A549 (cell line): ENCODE measurements at regions not wholly inside any gene's neighbourhood (a gene's known extent, or its start where the extent isn't known, plus 50 kb on each side); places are given as distances from the start of the nearest gene placed in this dataset.

ENCODE experiments used
- ATAC-seq, 2 experiments: fragments of 200-7000 bp in 1 of 2; fragments of >200 bp in 1 of 2; cut with Nextera tagmentation in 1 of 2; cut with Tn5 transposase in 1 of 2; 3 replicates each; pipeline versions ENCODE4 v1.8.0 to v1.9.1; 2018 to 2020; ENCODE audit warnings: mild to moderate bottlenecking in 1 of 2, moderate library complexity in 1 of 2
- CTCF ChIA-PET: fragments of 300-600 bp; sonication (Branson Sonifier 250); formaldehyde crosslinking; extraction: SDS; loops from one replicate; lab custom pipeline; 2021; ENCODE audit warnings: antibody characterized with exemption, inconsistent platforms; lab: Yijun Ruan, JAX
- POLR2A ChIA-PET: fragments of 350-600 bp; formaldehyde crosslinking; extraction: SDS; loops from one replicate; lab custom pipeline; 2021; ENCODE audit warnings: antibody characterized with exemption, inconsistent platforms; lab: Yijun Ruan, JAX
- DNase-seq, 2 experiments: peaks; one replicate each; pipeline versions ENCODE4 v3.0.0 to v3.0.0-alpha.2; 2011 to 2016; ENCODE audit warnings: low read depth in 1 of 2, low spot score in 1 of 2
- FAIRE-seq: peaks from 2 replicates; lab custom pipeline; 2011; peaks lifted over from hg19 to GRCh38; lab: Jason Lieb, UNC
- H3K27ac ChIP-seq, 2 experiments: fragments of >200 bp; sonication (Bioruptor Twin); formaldehyde crosslinking; 3 replicates each; pipeline ENCODE4 v1.5.1; 2016 to 2017
- H3K4me1 ChIP-seq: fragments of >200 bp; sonication (Bioruptor Twin); formaldehyde crosslinking; 3 replicates; pipeline ENCODE4 v1.6.1; 2016
- H3K4me2 ChIP-seq: fragments of >200 bp; sonication (Bioruptor Twin); formaldehyde crosslinking; 3 replicates; pipeline ENCODE4 v1.6.1; 2016
- H3K4me3 ChIP-seq: fragments of >200 bp; sonication (Bioruptor Twin); formaldehyde crosslinking; 3 replicates; pipeline ENCODE4 v1.5.1; 2016
- H3K9me3 ChIP-seq: fragments of >200 bp; sonication (Bioruptor Twin); formaldehyde crosslinking; 3 replicates; pipeline ENCODE4 v1.6.1; 2016
- BCL3 ChIP-seq: fragments of >200 bp; sonication (Bioruptor Twin); formaldehyde crosslinking; IDR thresholded peaks from 3 replicates; pipeline ENCODE4 v1.6.1; 2016
- CEBPB ChIP-seq, 2 experiments: fragments of >200 bp in 1 of 2; sonication (Bioruptor Twin) in 1 of 2; formaldehyde crosslinking in 1 of 2; IDR thresholded peaks; 2 replicates each; pipeline ENCODE4 v1.6.1; 2012 to 2016
- HEYL ChIP-seq: fragments of 250-450 bp; sonication (Bioruptor Pico); IDR thresholded peaks from 2 replicates; pipeline ENCODE4 v1.8.0; 2021; ENCODE audit warnings: mild to moderate bottlenecking, moderate library complexity
- HOXB13 ChIP-seq: fragments of 250-450 bp; sonication (Bioruptor Pico); IDR thresholded peaks from 2 replicates; pipeline ENCODE4 v1.5.0; 2020; ENCODE audit warnings: low read depth, mild to moderate bottlenecking, moderate library complexity
- MYC ChIP-seq: IDR thresholded peaks from 2 replicates; pipeline ENCODE4 v1.6.1; 2012; ENCODE audit warnings: mild to moderate bottlenecking, inconsistent platforms, low read length, improper control_type of control experiment, borderline replicate concordance
- RAD21 ChIP-seq, 2 experiments: fragments of >200 bp in 1 of 2; sonication (Bioruptor Twin) in 1 of 2; formaldehyde crosslinking in 1 of 2; IDR thresholded peaks in 1 of 2; conservative IDR thresholded peaks in 1 of 2; 2 replicates in 1 of 2; 3 replicates in 1 of 2; pipeline ENCODE4 v1.6.1; 2012 to 2018; ENCODE audit warnings: inconsistent platforms in 1 of 2
- RCOR1 ChIP-seq: fragments of 150-350 bp; IDR thresholded peaks from 2 replicates; pipeline ENCODE4 v1.6.1; 2014; ENCODE audit warnings: antibody characterized with exemption, low read length, low read depth
- REST ChIP-seq: fragments of 200-600 bp; sonication (generic); IDR thresholded peaks from 2 replicates; pipeline ENCODE4 v1.6.1; 2016; ENCODE audit warnings: antibody characterized with exemption, mild to moderate bottlenecking, moderate library complexity
- RFX5 ChIP-seq: fragments of 450-650 bp; IDR thresholded peaks from 2 replicates; pipeline ENCODE4 v1.7.1; 2014; ENCODE audit warnings: antibody characterized with exemption, mild to moderate bottlenecking, moderate library complexity
- RNF2 ChIP-seq: fragments of 200-600 bp; sonication (generic); IDR thresholded peaks from 2 replicates; pipeline ENCODE4 v1.6.1; 2016; ENCODE audit warnings: low read depth, mild to moderate bottlenecking, antibody characterized with exemption, moderate library complexity, borderline replicate concordance
- TP53 ChIP-seq: fragments of 250-450 bp; sonication (Bioruptor Pico); IDR thresholded peaks from 2 replicates; pipeline ENCODE4 v1.5.0; 2021; ENCODE audit warnings: mild to moderate bottlenecking, moderate library complexity
- ZC3H11A ChIP-seq: fragments of 450-650 bp; IDR thresholded peaks from 2 replicates; pipeline ENCODE4 v1.6.1; 2014; ENCODE audit warnings: antibody characterized with exemption, mild to moderate bottlenecking
- ZSCAN20 ChIP-seq: fragments of 250-450 bp; sonication (Bioruptor Pico); IDR thresholded peaks from 2 replicates; pipeline ENCODE4 v1.8.0; 2022; ENCODE audit warnings: mild to moderate bottlenecking, moderate library complexity
- WGBS: methylation state at CpG from one replicate; pipeline ENCODE4 v1.1.6; 2017; ENCODE audit errors: missing lambda C conversion rate; 5-methylcytosine and 5-hydroxymethylcytosine counted together
- TF ChIP-seq, protein P1 (sequence below): fragments of >200 bp; sonication (Bioruptor Twin); formaldehyde crosslinking; IDR thresholded peaks from 3 replicates; pipeline ENCODE4 v1.5.1; 2016
- TF ChIP-seq, protein P2 (sequence below): IDR thresholded peaks from 2 replicates; pipeline ENCODE4 v1.6.1; 2012; ENCODE audit warnings: low read depth, borderline replicate concordance

DNA sequence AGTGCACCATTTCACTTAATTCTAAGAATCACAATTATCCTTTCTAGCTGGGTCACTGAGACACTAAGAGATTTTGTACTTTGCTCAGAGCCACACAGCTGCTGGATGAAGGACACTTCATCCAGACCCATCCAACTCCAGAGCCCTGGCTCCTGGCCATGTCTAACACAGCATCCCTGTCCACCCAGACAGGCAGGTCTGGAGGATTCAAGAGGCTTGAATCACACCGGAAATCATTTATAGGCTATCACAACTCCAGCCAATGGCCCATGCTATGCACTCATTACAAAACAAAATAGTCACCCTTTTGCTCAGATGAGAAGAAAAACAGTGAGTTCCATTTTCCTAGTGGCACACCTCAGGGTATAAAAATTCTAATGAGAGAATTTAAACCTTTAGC is 198.2 kb upstream of the LMCD1 start:
- POLR2A ChIA-PET: no interaction called here
- no peak for ATAC-seq
- no peak overlapping the region for H3K4me2 ChIP-seq
- 22% methylated on average over 1 of the region's 1 CpG for WGBS
- CTCF ChIA-PET: interaction anchor here (1.1 to 2.0 kb wide), 3 partner anchors 13 to 114 kb away, joined by 3 to 6 read pairs (median 5); no protein-coding TSS in a partner anchor
- TF ChIP-seq RNF2: no peak
- TF ChIP-seq, protein P1, sequence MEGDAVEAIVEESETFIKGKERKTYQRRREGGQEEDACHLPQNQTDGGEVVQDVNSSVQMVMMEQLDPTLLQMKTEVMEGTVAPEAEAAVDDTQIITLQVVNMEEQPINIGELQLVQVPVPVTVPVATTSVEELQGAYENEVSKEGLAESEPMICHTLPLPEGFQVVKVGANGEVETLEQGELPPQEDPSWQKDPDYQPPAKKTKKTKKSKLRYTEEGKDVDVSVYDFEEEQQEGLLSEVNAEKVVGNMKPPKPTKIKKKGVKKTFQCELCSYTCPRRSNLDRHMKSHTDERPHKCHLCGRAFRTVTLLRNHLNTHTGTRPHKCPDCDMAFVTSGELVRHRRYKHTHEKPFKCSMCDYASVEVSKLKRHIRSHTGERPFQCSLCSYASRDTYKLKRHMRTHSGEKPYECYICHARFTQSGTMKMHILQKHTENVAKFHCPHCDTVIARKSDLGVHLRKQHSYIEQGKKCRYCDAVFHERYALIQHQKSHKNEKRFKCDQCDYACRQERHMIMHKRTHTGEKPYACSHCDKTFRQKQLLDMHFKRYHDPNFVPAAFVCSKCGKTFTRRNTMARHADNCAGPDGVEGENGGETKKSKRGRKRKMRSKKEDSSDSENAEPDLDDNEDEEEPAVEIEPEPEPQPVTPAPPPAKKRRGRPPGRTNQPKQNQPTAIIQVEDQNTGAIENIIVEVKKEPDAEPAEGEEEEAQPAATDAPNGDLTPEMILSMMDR: no peak
- TF ChIP-seq RCOR1: no peak
- TF ChIP-seq ZC3H11A: no peak
- TF ChIP-seq, protein P2, sequence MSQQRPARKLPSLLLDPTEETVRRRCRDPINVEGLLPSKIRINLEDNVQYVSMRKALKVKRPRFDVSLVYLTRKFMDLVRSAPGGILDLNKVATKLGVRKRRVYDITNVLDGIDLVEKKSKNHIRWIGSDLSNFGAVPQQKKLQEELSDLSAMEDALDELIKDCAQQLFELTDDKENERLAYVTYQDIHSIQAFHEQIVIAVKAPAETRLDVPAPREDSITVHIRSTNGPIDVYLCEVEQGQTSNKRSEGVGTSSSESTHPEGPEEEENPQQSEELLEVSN: no peak
- no peak for TF ChIP-seq MYC
- TF ChIP-seq ZSCAN20 (CRISPR knock-in tag): no peak
- no peak for TF ChIP-seq RAD21 (conservative IDR thresholded peaks at IDR 0.05 in 1 of 2, IDR thresholded peaks at IDR 0.05 in 1 of 2)
- no peak for TF ChIP-seq TP53 (CRISPR knock-in tag)
- TF ChIP-seq HOXB13 (CRISPR knock-in tag): no peak
- no peak for TF ChIP-seq BCL3
- no peaks in the 10 kb centered on the region for H3K9me3 ChIP-seq
- no peak for DNase-seq
- H3K27ac ChIP-seq: no peak overlapping the region
- H3K4me1 ChIP-seq: no peaks in the 10 kb centered on the region
- FAIRE-seq: no peak
- no peak overlapping the region for H3K4me3 ChIP-seq

DNA sequence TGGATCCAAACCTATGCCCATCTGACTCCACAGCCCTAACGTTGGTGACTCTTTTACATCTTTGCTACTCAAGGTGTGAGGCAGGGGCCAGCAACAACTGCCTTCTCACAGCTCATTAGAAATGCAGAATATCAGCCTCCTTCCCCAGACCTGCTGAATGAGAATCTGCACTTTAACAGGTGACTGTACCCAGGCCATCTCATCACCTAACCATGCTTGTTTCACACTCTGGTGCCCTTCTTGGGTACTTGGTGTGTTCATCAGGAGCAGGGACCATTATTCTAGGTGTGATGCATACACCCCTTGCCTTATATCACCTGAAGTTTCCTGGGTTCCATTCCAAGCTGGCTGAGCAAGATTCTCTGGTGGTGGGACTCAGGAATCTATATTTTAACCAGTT is 196.3 kb upstream of the LMCD1 start:
- Histone ChIP-seq H3K4me3 (no peak overlapping the region), H3K27ac (no peak overlapping the region), H3K4me2 (no peak overlapping the region), H3K9me3 (peaks cover 2% of the 10 kb centered on the region; the same call in 1 of the 3 replicates), H3K4me1 (no peaks in the 10 kb centered on the region)
- WGBS: 0% methylated on average over 1 of the region's 1 CpG
- CTCF ChIA-PET: no interaction called here
- no peak for DNase-seq
- no peak for FAIRE-seq
- no peak for ATAC-seq
- no peak for TF ChIP-seq HOXB13 (CRISPR knock-in tag)
- TF ChIP-seq RFX5: no peak
- no peak for TF ChIP-seq CEBPB (IDR thresholded peaks at IDR 0.05)
- no peak for TF ChIP-seq REST
- TF ChIP-seq HEYL (CRISPR knock-in tag): no peak
- TF ChIP-seq, all 56 proteins: peak for 0
- POLR2A ChIA-PET: no interaction called here
